ENCODE measurements at regions not wholly inside any gene's neighbourhood (a gene's known extent, or its start where the extent isn't known, plus 50 kb on each side); places are given as distances from the start of the nearest gene placed in this dataset.

GRCh38 chr6:81906041-81906440 is 153.6 kb upstream of the TENT5A start:
- Histone ChIP-seq H3K4me3 (ENCODE audit: control insufficient read depth in 1 of 7, extremely low read depth in 1 of 7, insufficient read depth in 4 of 7, low read depth in 2 of 7, low read length in 6 of 7) (no peak overlapping the region), H3K36me3 (ENCODE audit: control insufficient read depth in 4 of 4, insufficient read depth in 4 of 4, low read length in 3 of 4) (no peaks in the 10 kb centered on the region), H3K27me3 (replicated peaks in 2 of 5; ENCODE audit: control insufficient read depth in 4 of 5, insufficient read depth in 5 of 5, low read length in 4 of 5) (no peaks in the 10 kb centered on the region), H3K27ac (ENCODE audit: insufficient read depth in 1 of 2, low read depth in 1 of 2, low read length in 2 of 2, poor library complexity in 1 of 2, severe bottlenecking in 2 of 2) (no peak overlapping the region), H3K9me3 (ENCODE audit: control extremely low read depth in 1 of 5, control insufficient read depth in 4 of 5, insufficient read depth in 2 of 5, low read depth in 1 of 5, low read length in 4 of 5) (peaks cover 0 to 3% (median 0%) of the 10 kb centered on the region in 5 experiments), H3K4me1 (ENCODE audit: control extremely low read depth in 1 of 4, control insufficient read depth in 4 of 4, insufficient read depth in 4 of 4, low read length in 3 of 4) (no peaks in the 10 kb centered on the region)
- WGBS (ENCODE audit: insufficient coverage), result no CpG with 5 or more reads among the region's 3 CpGs
- POLR2A ChIA-PET, result no interaction called here
- CTCF ChIA-PET, result interaction anchor here (1.4 kb wide), 1 partner anchor 29 kb away, joined by 3 read pairs; no protein-coding TSS in a partner anchor
- DNase-seq, result no peak

- ChIA-PET POLR2A (no interaction called here), CTCF (no interaction called here)
- H3K4me3 ChIP-seq (ENCODE audit: control insufficient read depth in 1 of 7, extremely low read depth in 1 of 7, insufficient read depth in 4 of 7, low read depth in 2 of 7, low read length in 6 of 7), result no peak overlapping the region
- H3K36me3 ChIP-seq (ENCODE audit: control insufficient read depth in 4 of 4, insufficient read depth in 4 of 4, low read length in 3 of 4), result no peaks in the 10 kb centered on the region
- 100% methylated on average over 1 of the region's 1 CpG for WGBS (ENCODE audit: insufficient coverage)
- no peak for DNase-seq
- no peaks in the 10 kb centered on the region for H3K27me3 ChIP-seq (replicated peaks in 2 of 5; ENCODE audit: control insufficient read depth in 4 of 5, insufficient read depth in 5 of 5, low read length in 4 of 5)
- no peaks in the 10 kb centered on the region for H3K4me1 ChIP-seq (ENCODE audit: control extremely low read depth in 1 of 4, control insufficient read depth in 4 of 4, insufficient read depth in 4 of 4, low read length in 3 of 4)
- no peak overlapping the region for H3K27ac ChIP-seq (ENCODE audit: insufficient read depth in 1 of 2, low read depth in 1 of 2, low read length in 2 of 2, poor library complexity in 1 of 2, severe bottlenecking in 2 of 2)
- H3K9me3 ChIP-seq (ENCODE audit: control extremely low read depth in 1 of 5, control insufficient read depth in 4 of 5, insufficient read depth in 2 of 5, low read depth in 1 of 5, low read length in 4 of 5), result peaks cover 0 to 3% (median 0%) of the 10 kb centered on the region in 5 experiments
Observed at GRCh38 chr6:81901551-81901966, 149.1 kb upstream of the TENT5A start.

GRCh38 chr6:81900616-81901015 is 148.1 kb upstream of the TENT5A start:
- ChIA-PET POLR2A (no interaction called here), CTCF (no interaction called here)
- 100% methylated on average over 1 of the region's 1 CpG for WGBS (ENCODE audit: insufficient coverage)
- Histone ChIP-seq H3K27ac (ENCODE audit: insufficient read depth in 1 of 2, low read depth in 1 of 2, low read length in 2 of 2, poor library complexity in 1 of 2, severe bottlenecking in 2 of 2) (no peak overlapping the region), H3K4me3 (ENCODE audit: control insufficient read depth in 1 of 7, extremely low read depth in 1 of 7, insufficient read depth in 4 of 7, low read depth in 2 of 7, low read length in 6 of 7) (no peak overlapping the region), H3K4me1 (ENCODE audit: control extremely low read depth in 1 of 4, control insufficient read depth in 4 of 4, insufficient read depth in 4 of 4, low read length in 3 of 4) (no peaks in the 10 kb centered on the region), H3K27me3 (replicated peaks in 2 of 5; ENCODE audit: control insufficient read depth in 4 of 5, insufficient read depth in 5 of 5, low read length in 4 of 5) (no peaks in the 10 kb centered on the region), H3K9me3 (ENCODE audit: control extremely low read depth in 1 of 5, control insufficient read depth in 4 of 5, insufficient read depth in 2 of 5, low read depth in 1 of 5, low read length in 4 of 5) (peaks cover 0 to 3% (median 0%) of the 10 kb centered on the region in 5 experiments), H3K36me3 (ENCODE audit: control insufficient read depth in 4 of 4, insufficient read depth in 4 of 4, low read length in 3 of 4) (no peaks in the 10 kb centered on the region)
- DNase-seq, result no peak

DNA sequence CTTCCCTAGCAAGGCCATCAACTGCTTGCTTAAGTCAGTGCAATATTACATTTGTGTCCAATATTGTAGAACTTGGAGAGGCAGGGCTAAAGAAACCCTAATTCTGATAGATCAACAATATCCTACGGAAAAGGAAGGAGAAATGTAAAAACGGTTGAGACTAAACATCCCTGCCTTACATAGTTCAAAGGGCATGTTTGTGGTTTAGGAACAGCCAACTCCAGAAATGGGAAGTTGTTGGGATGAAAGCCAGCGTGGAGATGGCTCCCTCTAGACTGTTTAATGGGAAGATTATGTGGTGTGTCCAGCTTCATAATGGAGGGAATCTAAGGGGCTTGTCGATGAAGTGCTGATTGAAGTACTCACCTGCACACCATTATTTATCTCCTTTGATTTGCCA is 145.3 kb upstream of the TENT5A start:
- Histone ChIP-seq H3K27me3 (replicated peaks in 2 of 5; ENCODE audit: control insufficient read depth in 4 of 5, insufficient read depth in 5 of 5, low read length in 4 of 5) (no peaks in the 10 kb centered on the region), H3K4me1 (ENCODE audit: control extremely low read depth in 1 of 4, control insufficient read depth in 4 of 4, insufficient read depth in 4 of 4, low read length in 3 of 4) (no peaks in the 10 kb centered on the region), H3K36me3 (ENCODE audit: control insufficient read depth in 4 of 4, insufficient read depth in 4 of 4, low read length in 3 of 4) (no peaks in the 10 kb centered on the region), H3K4me3 (ENCODE audit: control insufficient read depth in 1 of 7, extremely low read depth in 1 of 7, insufficient read depth in 4 of 7, low read depth in 2 of 7, low read length in 6 of 7) (no peak overlapping the region), H3K27ac (ENCODE audit: insufficient read depth in 1 of 2, low read depth in 1 of 2, low read length in 2 of 2, poor library complexity in 1 of 2, severe bottlenecking in 2 of 2) (no peak overlapping the region), H3K9me3 (ENCODE audit: control extremely low read depth in 1 of 5, control insufficient read depth in 4 of 5, insufficient read depth in 2 of 5, low read depth in 1 of 5, low read length in 4 of 5) (no peaks in the 10 kb centered on the region)
- ChIA-PET POLR2A (no interaction called here), CTCF (no interaction called here)
- 83% methylated on average over 2 of the region's 4 CpGs for WGBS (ENCODE audit: insufficient coverage)
- no peak for DNase-seq

GRCh38 chr6:81896525-81897503 is 144.3 kb upstream of the TENT5A start:
- CTCF ChIA-PET, result no interaction called here
- POLR2A ChIA-PET, result no interaction called here
- Histone ChIP-seq H3K4me1 (ENCODE audit: control extremely low read depth in 1 of 4, control insufficient read depth in 4 of 4, insufficient read depth in 4 of 4, low read length in 3 of 4) (no peaks in the 10 kb centered on the region), H3K9me3 (ENCODE audit: control extremely low read depth in 1 of 5, control insufficient read depth in 4 of 5, insufficient read depth in 2 of 5, low read depth in 1 of 5, low read length in 4 of 5) (no peaks in the 10 kb centered on the region), H3K27me3 (replicated peaks in 2 of 5; ENCODE audit: control insufficient read depth in 4 of 5, insufficient read depth in 5 of 5, low read length in 4 of 5) (no peaks in the 10 kb centered on the region), H3K36me3 (ENCODE audit: control insufficient read depth in 4 of 4, insufficient read depth in 4 of 4, low read length in 3 of 4) (no peaks in the 10 kb centered on the region), H3K27ac (ENCODE audit: insufficient read depth in 1 of 2, low read depth in 1 of 2, low read length in 2 of 2, poor library complexity in 1 of 2, severe bottlenecking in 2 of 2) (no peak overlapping the region), H3K4me3 (ENCODE audit: control insufficient read depth in 1 of 7, extremely low read depth in 1 of 7, insufficient read depth in 4 of 7, low read depth in 2 of 7, low read length in 6 of 7) (no peak overlapping the region)
- DNase-seq, result no peak
- WGBS (ENCODE audit: insufficient coverage), result 92% methylated on average over 3 of the region's 7 CpGs

DNA sequence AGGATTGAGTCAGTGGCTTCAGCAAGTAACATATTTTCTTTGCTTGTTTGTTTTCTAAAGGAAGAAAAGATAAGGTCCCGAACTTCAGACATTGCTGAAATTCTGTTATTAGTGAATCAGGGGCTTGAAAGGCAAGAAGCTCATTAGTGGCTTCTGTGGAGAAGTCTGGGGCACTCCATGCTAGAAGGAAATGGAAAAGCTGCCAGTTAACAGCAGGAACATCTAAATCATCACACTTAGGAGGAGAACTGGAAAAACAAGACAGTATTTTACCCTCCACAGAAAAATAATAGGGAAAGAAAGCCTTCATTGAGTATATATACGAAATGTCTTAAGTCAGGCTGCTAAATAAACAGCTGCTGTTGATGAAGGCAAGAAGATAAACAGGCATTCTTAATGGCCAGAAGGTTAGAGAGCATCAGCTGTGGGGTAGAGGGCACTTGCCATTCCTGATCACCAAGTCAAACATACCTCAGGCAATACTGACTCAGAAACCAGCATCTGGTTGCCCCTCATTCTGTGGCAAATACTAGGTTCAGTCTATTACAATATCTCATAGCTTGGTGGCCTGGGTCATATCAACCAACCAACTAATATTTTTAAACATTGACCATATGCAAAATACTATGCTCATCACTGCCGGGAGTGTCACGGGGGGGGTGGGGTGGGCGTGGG is 143.2 kb upstream of the TENT5A start:
- Histone ChIP-seq H3K27ac (ENCODE audit: insufficient read depth in 1 of 2, low read depth in 1 of 2, low read length in 2 of 2, poor library complexity in 1 of 2, severe bottlenecking in 2 of 2) (no peak overlapping the region), H3K4me1 (ENCODE audit: control extremely low read depth in 1 of 4, control insufficient read depth in 4 of 4, insufficient read depth in 4 of 4, low read length in 3 of 4) (no peaks in the 10 kb centered on the region), H3K36me3 (ENCODE audit: control insufficient read depth in 4 of 4, insufficient read depth in 4 of 4, low read length in 3 of 4) (no peaks in the 10 kb centered on the region), H3K27me3 (replicated peaks in 2 of 5; ENCODE audit: control insufficient read depth in 4 of 5, insufficient read depth in 5 of 5, low read length in 4 of 5) (no peaks in the 10 kb centered on the region), H3K4me3 (ENCODE audit: control insufficient read depth in 1 of 7, extremely low read depth in 1 of 7, insufficient read depth in 4 of 7, low read depth in 2 of 7, low read length in 6 of 7) (no peak overlapping the region), H3K9me3 (ENCODE audit: control extremely low read depth in 1 of 5, control insufficient read depth in 4 of 5, insufficient read depth in 2 of 5, low read depth in 1 of 5, low read length in 4 of 5) (no peaks in the 10 kb centered on the region)
- DNase-seq, result no peak
- CTCF ChIA-PET, result no interaction called here
- POLR2A ChIA-PET, result interaction anchor here (0.6 kb wide), 1 partner anchor 229 kb away, joined by 3 read pairs; no protein-coding TSS in a partner anchor
- 92% methylated on average over 2 of the region's 5 CpGs for WGBS (ENCODE audit: insufficient coverage)

GRCh38 chr6:81894788-81895271 is 142.3 kb upstream of the TENT5A start:
- H3K27me3 ChIP-seq (replicated peaks in 2 of 5; ENCODE audit: control insufficient read depth in 4 of 5, insufficient read depth in 5 of 5, low read length in 4 of 5), result no peaks in the 10 kb centered on the region
- POLR2A ChIA-PET, result no interaction called here
- 98% methylated on average over 5 of the region's 6 CpGs for WGBS (ENCODE audit: insufficient coverage)
- no peaks in the 10 kb centered on the region for H3K9me3 ChIP-seq (ENCODE audit: control extremely low read depth in 1 of 5, control insufficient read depth in 4 of 5, insufficient read depth in 2 of 5, low read depth in 1 of 5, low read length in 4 of 5)
- no peak overlapping the region for H3K27ac ChIP-seq (ENCODE audit: insufficient read depth in 1 of 2, low read depth in 1 of 2, low read length in 2 of 2, poor library complexity in 1 of 2, severe bottlenecking in 2 of 2)
- CTCF ChIA-PET, result no interaction called here
- no peak for DNase-seq
- no peaks in the 10 kb centered on the region for H3K36me3 ChIP-seq (ENCODE audit: control insufficient read depth in 4 of 4, insufficient read depth in 4 of 4, low read length in 3 of 4)
- no peaks in the 10 kb centered on the region for H3K4me1 ChIP-seq (ENCODE audit: control extremely low read depth in 1 of 4, control insufficient read depth in 4 of 4, insufficient read depth in 4 of 4, low read length in 3 of 4)
- H3K4me3 ChIP-seq (ENCODE audit: control insufficient read depth in 1 of 7, extremely low read depth in 1 of 7, insufficient read depth in 4 of 7, low read depth in 2 of 7, low read length in 6 of 7), result no peak overlapping the region

All from common myeloid progenitor, CD34-positive (primary cell).